ENCODE measurements at regions not wholly inside any gene's neighbourhood (a gene's known extent, or its start where the extent isn't known, plus 50 kb on each side); places are given as distances from the start of the nearest gene placed in this dataset.
"Not testable (repeated sequence)": the region's sequence is repeated elsewhere in the genome, so short reads cannot be mapped to it uniquely, and the experiment has no call there.

DNA sequence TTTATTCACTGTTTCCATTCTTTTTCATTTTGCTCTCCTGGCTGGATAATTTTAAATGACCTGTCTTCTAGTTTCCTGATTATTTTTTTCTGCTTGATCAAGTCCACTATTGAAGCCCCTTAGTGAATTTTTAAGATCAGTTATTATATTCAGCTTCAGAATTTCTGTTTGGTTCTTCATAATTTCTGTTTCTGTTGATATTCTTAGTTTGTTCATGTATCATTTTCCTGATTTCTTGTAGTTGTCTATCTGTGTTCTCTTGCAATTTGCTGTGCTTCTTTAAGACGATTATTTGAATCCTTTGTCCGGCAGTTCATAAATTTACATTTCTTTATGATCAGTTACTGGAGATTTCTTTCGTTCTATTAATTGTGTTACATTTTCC lies 75.2 kb upstream of the CCDC71L start:
- no peaks in the 10 kb centered on the region for H3K36me3 ChIP-seq (ENCODE audit: insufficient read depth, insufficient read length, low read length)
- no peaks in the 10 kb centered on the region for H3K4me1 ChIP-seq (ENCODE audit: insufficient read depth, insufficient read length)
- TF ChIP-seq SUZ12 (IDR thresholded peaks at IDR 0.05; ENCODE audit: extremely low read depth, insufficient read depth, insufficient read length) (no peak), ZNF274 (IDR thresholded peaks at IDR 0.05; ENCODE audit: low read depth, low read length) (no peak), YY1 (IDR thresholded peaks at IDR 0.05; ENCODE audit: insufficient read depth, insufficient read length) (no peak)
- H3K27me3 ChIP-seq (ENCODE audit: insufficient read depth, insufficient read length): no peaks in the 10 kb centered on the region
- peaks cover 12% of the 10 kb centered on the region for H3K9me3 ChIP-seq (ENCODE audit: insufficient read depth, low read length)
- no peak overlapping the region for H3K4me3 ChIP-seq (ENCODE audit: insufficient read length, low read depth)
- no peak for DNase-seq (ENCODE audit: low read depth, low spot score)
- no peak overlapping the region for H3K9ac ChIP-seq (ENCODE audit: insufficient read length, low read depth)

DNA sequence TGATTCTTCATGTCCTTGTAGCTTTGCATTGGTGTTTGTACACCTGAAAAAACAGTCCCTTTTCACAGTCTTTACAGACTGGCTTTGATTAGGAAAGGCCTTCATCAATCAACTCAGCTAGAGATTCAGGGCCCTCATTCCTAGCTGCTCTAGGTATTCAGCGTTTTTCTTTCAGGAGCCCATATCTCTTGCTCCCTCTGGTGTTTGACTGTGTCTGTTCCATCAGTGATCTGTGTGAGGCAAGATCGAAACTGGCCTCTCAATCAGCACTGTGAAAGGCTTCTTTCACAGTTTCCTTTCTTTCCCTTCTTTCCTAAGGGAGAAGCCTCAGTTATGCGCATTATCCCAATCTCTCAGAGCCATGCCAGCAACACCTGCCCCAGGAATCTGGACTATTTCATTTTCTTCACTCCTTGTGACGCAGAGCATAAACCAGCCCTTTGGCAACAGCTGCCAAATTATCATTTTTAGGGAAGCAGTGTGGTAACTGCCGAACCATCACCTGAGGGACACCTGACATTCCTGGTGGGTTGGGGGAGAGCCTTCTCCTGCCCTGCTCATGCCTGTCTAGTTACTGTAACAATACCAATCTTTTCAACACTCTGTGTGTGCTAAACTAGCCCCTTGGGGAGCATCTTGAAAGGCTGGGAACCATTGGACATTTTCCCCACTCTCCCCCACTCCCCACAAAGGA lies 75.7 kb upstream of the CCDC71L start:
- no peak for TF ChIP-seq SUZ12 (IDR thresholded peaks at IDR 0.05; ENCODE audit: extremely low read depth, insufficient read depth, insufficient read length)
- no peak for TF ChIP-seq YY1 (IDR thresholded peaks at IDR 0.05; ENCODE audit: insufficient read depth, insufficient read length)
- no peak for TF ChIP-seq ZNF274 (IDR thresholded peaks at IDR 0.05; ENCODE audit: low read depth, low read length)
- H3K9ac ChIP-seq (ENCODE audit: insufficient read length, low read depth): no peak overlapping the region
- peak; percentile 68 for DNase-seq (ENCODE audit: low read depth, low spot score)
- no peaks in the 10 kb centered on the region for H3K36me3 ChIP-seq (ENCODE audit: insufficient read depth, insufficient read length, low read length)
- H3K4me1 ChIP-seq (ENCODE audit: insufficient read depth, insufficient read length): no peaks in the 10 kb centered on the region
- H3K9me3 ChIP-seq (ENCODE audit: insufficient read depth, low read length): peaks cover 12% of the 10 kb centered on the region
- no peaks in the 10 kb centered on the region for H3K27me3 ChIP-seq (ENCODE audit: insufficient read depth, insufficient read length)
- no peak overlapping the region for H3K4me3 ChIP-seq (ENCODE audit: insufficient read length, low read depth)

DNA sequence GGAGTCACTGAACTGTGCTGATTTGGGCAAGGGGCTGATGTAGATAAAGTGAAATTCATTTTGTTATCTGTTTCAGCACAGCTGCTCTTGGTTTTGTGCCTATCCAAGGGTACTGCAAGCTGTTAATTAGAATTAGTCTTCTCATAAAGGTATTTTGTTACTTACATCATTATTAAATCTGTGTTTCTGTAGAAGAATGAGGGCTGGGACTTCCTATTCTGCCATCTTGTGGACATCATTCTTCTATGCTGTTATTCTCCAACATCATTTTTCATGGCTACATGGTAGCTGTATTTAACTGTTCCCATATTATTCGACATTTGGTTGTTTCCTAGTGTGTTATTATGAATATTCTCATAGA lies 76.2 kb upstream of the CCDC71L start:
- no peak for DNase-seq (ENCODE audit: low read depth, low spot score)
- Histone ChIP-seq H3K9ac (ENCODE audit: insufficient read length, low read depth) (no peak overlapping the region), H3K4me3 (ENCODE audit: insufficient read length, low read depth) (no peak overlapping the region), H3K27me3 (ENCODE audit: insufficient read depth, insufficient read length) (no peaks in the 10 kb centered on the region), H3K4me1 (ENCODE audit: insufficient read depth, insufficient read length) (no peaks in the 10 kb centered on the region), H3K36me3 (ENCODE audit: insufficient read depth, insufficient read length, low read length) (no peaks in the 10 kb centered on the region), H3K9me3 (ENCODE audit: insufficient read depth, low read length) (peaks cover 12% of the 10 kb centered on the region)
- no peak for TF ChIP-seq SUZ12 (IDR thresholded peaks at IDR 0.05; ENCODE audit: extremely low read depth, insufficient read depth, insufficient read length)
- TF ChIP-seq YY1 (IDR thresholded peaks at IDR 0.05; ENCODE audit: insufficient read depth, insufficient read length): no peak
- no peak for TF ChIP-seq ZNF274 (IDR thresholded peaks at IDR 0.05; ENCODE audit: low read depth, low read length)

DNA sequence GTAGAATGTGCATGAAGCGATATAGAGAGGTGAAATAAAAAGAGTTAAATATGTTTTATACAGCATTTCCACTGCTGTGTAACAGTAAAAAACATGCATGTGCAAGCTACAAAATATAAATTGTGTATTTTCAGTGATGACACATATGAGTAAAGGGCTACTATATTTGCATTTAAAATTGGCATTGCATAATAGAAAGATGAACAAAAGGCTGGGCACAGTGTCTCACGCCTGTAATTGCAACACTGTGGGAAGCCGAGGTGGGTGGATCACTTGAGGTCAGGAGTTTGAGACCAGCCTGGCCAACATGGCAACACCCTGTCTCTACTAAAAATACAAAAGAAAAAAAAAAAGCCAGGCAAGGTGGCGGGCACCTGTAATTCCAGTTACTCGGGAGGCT lies 79.8 kb upstream of the CCDC71L start:
- Histone ChIP-seq H3K36me3 (ENCODE audit: insufficient read depth, insufficient read length, low read length) (no peaks in the 10 kb centered on the region), H3K4me1 (ENCODE audit: insufficient read depth, insufficient read length) (no peaks in the 10 kb centered on the region), H3K4me3 (ENCODE audit: insufficient read length, low read depth) (no peak overlapping the region), H3K27me3 (ENCODE audit: insufficient read depth, insufficient read length) (no peaks in the 10 kb centered on the region), H3K9me3 (ENCODE audit: insufficient read depth, low read length) (peaks cover 2% of the 10 kb centered on the region; the same call in 1 of the 2 replicates), H3K9ac (ENCODE audit: insufficient read length, low read depth) (no peak overlapping the region)
- no peak for TF ChIP-seq ZNF274 (IDR thresholded peaks at IDR 0.05; ENCODE audit: low read depth, low read length)
- TF ChIP-seq YY1 (IDR thresholded peaks at IDR 0.05; ENCODE audit: insufficient read depth, insufficient read length): no peak
- TF ChIP-seq SUZ12 (IDR thresholded peaks at IDR 0.05; ENCODE audit: extremely low read depth, insufficient read depth, insufficient read length): no peak
- no peak for DNase-seq (ENCODE audit: low read depth, low spot score)

DNA sequence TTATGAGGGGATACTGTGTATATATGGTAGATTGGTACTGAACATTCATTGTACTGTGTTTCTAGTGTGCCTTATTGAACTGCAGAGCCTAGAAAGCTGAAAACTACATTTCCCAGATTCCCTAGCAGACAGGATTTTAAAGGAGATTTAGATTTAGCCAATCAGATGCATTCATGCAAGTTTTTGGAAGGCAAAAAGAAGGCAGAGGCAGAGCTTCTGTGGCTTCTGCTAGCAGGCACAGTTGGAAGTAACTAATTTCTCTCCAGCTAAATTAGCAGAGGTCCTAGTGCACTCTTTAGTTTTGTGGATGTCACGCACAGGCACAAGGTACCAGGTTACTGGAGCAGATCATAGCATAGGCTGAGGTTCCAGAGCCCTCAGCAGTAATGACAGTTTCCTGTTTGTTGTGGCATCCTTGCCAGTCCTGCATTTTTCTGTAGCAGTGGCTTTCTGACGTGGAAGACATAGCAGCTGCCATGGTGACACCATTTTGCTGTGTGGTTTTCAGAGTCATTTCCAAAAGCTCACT lies 83.7 kb upstream of the CCDC71L start:
- Histone ChIP-seq H3K36me3 (ENCODE audit: insufficient read depth, insufficient read length, low read length) (no peaks in the 10 kb centered on the region), H3K9me3 (ENCODE audit: insufficient read depth, low read length) (no peaks in the 10 kb centered on the region), H3K9ac (ENCODE audit: insufficient read length, low read depth) (no peak overlapping the region), H3K4me3 (ENCODE audit: insufficient read length, low read depth) (no peak overlapping the region), H3K27me3 (ENCODE audit: insufficient read depth, insufficient read length) (no peaks in the 10 kb centered on the region), H3K4me1 (ENCODE audit: insufficient read depth, insufficient read length) (no peaks in the 10 kb centered on the region)
- TF ChIP-seq SUZ12 (IDR thresholded peaks at IDR 0.05; ENCODE audit: extremely low read depth, insufficient read depth, insufficient read length) (no peak), YY1 (IDR thresholded peaks at IDR 0.05; ENCODE audit: insufficient read depth, insufficient read length) (no peak), ZNF274 (IDR thresholded peaks at IDR 0.05; ENCODE audit: low read depth, low read length) (no peak)
- DNase-seq (ENCODE audit: low read depth, low spot score): no peak

DNA sequence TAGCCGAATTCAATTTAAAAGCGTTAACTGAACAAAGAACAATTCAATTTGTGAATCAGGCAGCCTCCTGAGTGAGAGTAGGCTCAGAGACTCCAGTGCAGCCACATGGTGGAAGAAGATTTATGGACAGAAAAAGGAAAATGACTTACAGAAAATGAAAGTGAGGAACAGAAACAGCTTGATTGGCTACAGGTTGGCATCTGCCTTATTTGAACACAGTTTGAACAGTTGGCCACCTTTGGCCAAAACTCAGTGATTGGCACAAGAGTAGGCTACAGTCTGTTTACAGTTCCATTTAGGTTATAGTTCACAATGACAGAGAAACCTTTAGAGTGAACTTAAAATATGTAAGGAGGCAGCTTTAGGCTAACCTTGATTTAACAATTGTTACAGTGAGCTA lies 86.3 kb upstream of the CCDC71L start:
- DNase-seq (ENCODE audit: low read depth, low spot score); H3K9ac ChIP-seq (ENCODE audit: insufficient read length, low read depth); H3K4me1 ChIP-seq (ENCODE audit: insufficient read depth, insufficient read length); H3K4me3 ChIP-seq (ENCODE audit: insufficient read length, low read depth); H3K9me3 ChIP-seq (ENCODE audit: insufficient read depth, low read length); H3K36me3 ChIP-seq (ENCODE audit: insufficient read depth, insufficient read length, low read length); H3K27me3 ChIP-seq (ENCODE audit: insufficient read depth, insufficient read length): not testable (repeated sequence)

DNA sequence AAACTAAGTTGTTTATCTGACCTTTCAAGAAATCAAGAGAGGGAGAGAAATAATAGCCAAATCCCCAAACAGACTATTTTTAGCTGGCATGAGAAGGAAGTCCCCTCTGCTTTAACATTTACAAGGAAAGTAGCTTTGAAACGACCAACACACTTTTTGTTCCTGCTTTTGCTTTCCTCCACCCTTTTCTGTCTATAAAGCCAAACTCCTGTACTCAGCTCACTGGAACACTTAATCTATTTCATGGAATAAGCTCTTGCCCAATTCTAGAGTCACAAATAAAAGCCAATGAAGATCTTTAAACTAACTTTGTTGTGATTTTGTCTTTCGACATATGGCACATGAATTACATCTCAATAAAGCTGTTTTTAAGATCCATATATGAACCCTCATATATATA lies 86.8 kb upstream of the CCDC71L start:
- no peaks in the 10 kb centered on the region for H3K4me1 ChIP-seq (ENCODE audit: insufficient read depth, insufficient read length)

More for the DNA sequence above, 86.8 kb upstream of the CCDC71L start:
- Histone ChIP-seq H3K9ac (ENCODE audit: insufficient read length, low read depth) (no peak overlapping the region), H3K4me3 (ENCODE audit: insufficient read length, low read depth) (no peak overlapping the region), H3K27me3 (ENCODE audit: insufficient read depth, insufficient read length) (no peaks in the 10 kb centered on the region), H3K36me3 (ENCODE audit: insufficient read depth, insufficient read length, low read length) (no peaks in the 10 kb centered on the region), H3K9me3 (ENCODE audit: insufficient read depth, low read length) (no peaks in the 10 kb centered on the region)
- TF ChIP-seq YY1 (IDR thresholded peaks at IDR 0.05; ENCODE audit: insufficient read depth, insufficient read length) (no peak), ZNF274 (IDR thresholded peaks at IDR 0.05; ENCODE audit: low read depth, low read length) (no peak), SUZ12 (IDR thresholded peaks at IDR 0.05; ENCODE audit: extremely low read depth, insufficient read depth, insufficient read length) (no peak)
- no peak for DNase-seq (ENCODE audit: low read depth, low spot score)
